ENCODE measurements at regions not wholly inside any gene's neighbourhood (a gene's known extent, or its start where the extent isn't known, plus 50 kb on each side); places are given as distances from the start of the nearest gene placed in this dataset.

GRCh38 chr7:13420726-13421125 lies 568.7 kb downstream of the ETV1 start:
- TF ChIP-seq POLR2A (IDR thresholded peaks at IDR 0.05; ENCODE audit: borderline replicate concordance, extremely low read depth, insufficient read depth, insufficient read length): no peak
- no peak for TF ChIP-seq CTCF (IDR thresholded peaks at IDR 0.05 in 2 of 3, conservative IDR thresholded peaks at IDR 0.05 in 1 of 3; ENCODE audit: borderline replicate concordance in 1 of 3, insufficient read depth in 1 of 3, low read depth in 2 of 3, low read length in 2 of 3)
- no peak for TF ChIP-seq MAX (IDR thresholded peaks at IDR 0.05)

Measured in HCT116 (cell line).